ENCODE measurements at regions not wholly inside any gene's neighbourhood (a gene's known extent, or its start where the extent isn't known, plus 50 kb on each side); places are given as distances from the start of the nearest gene placed in this dataset.

- no peak for TF ChIP-seq RARB (CRISPR knock-in tag; IDR thresholded peaks at IDR 0.05)
- no peak for TF ChIP-seq HDAC2 (IDR thresholded peaks at IDR 0.05)
- TF ChIP-seq CHD2 (IDR thresholded peaks at IDR 0.05; ENCODE audit: low read length, partially characterized antibody) = no peak
- no peak for TF ChIP-seq EHMT2 (IDR thresholded peaks at IDR 0.05; ENCODE audit: low read depth)
- no peak for TF ChIP-seq RCOR1 (IDR thresholded peaks at IDR 0.05; ENCODE audit: low read depth, low read length)
- no peak for TF ChIP-seq GATA3 (IDR thresholded peaks at IDR 0.05; ENCODE audit: borderline replicate concordance)
- no peak for TF ChIP-seq TFCP2L1 (CRISPR knock-in tag; IDR thresholded peaks at IDR 0.05)
Observed at GRCh38 chr2:21330786-21331391, 207.1 kb downstream of the TDRD15 start (continued).

- no peaks in the 10 kb centered on the region for H3K9me3 ChIP-seq
- no peak for FAIRE-seq
- ATAC-seq = no peak
- no peak overlapping the region for H3K27ac ChIP-seq
- no peak overlapping the region for H3K4me2 ChIP-seq
- under 1% methylated on average over 3 of the region's 3 CpGs for WGBS (ENCODE audit: missing lambda C conversion rate)
- no peaks in the 10 kb centered on the region for H3K4me1 ChIP-seq
- ChIA-PET CTCF (interaction anchor here (0.6 kb wide), 1 partner anchor 170 kb away, joined by 3 read pairs; no protein-coding TSS in a partner anchor), POLR2A (no interaction called here)
- H3K4me3 ChIP-seq = no peak overlapping the region
- TF ChIP-seq FOSB (CRISPR knock-in tag; IDR thresholded peaks at IDR 0.05) = no peak
- no peak for TF ChIP-seq BHLHE40 (IDR thresholded peaks at IDR 0.05; ENCODE audit: low read depth, low read length)
- no peak for TF ChIP-seq KDM1A (IDR thresholded peaks at IDR 0.05; ENCODE audit: low read depth)
- TF ChIP-seq TFCP2L1 (CRISPR knock-in tag; IDR thresholded peaks at IDR 0.05) = no peak
- no peak for DNase-seq (ENCODE audit: low read depth in 1 of 2, low spot score in 1 of 2)
Observed at GRCh38 chr2:21331625-21332370, 208.0 kb downstream of the TDRD15 start.

- WGBS (ENCODE audit: missing lambda C conversion rate) = 8% methylated on average over 5 of the region's 5 CpGs
- Histone ChIP-seq H3K4me2 (no peak overlapping the region), H3K27ac (no peak overlapping the region), H3K4me3 (no peak overlapping the region), H3K9me3 (no peaks in the 10 kb centered on the region), H3K4me1 (no peaks in the 10 kb centered on the region)
- ChIA-PET CTCF (interaction anchor here (0.6 to 1.1 kb wide), 3 partner anchors 16 to 1617 kb away, joined by 3 to 4 read pairs (median 3); no protein-coding TSS in a partner anchor), POLR2A (no interaction called here)
- FAIRE-seq (no peak), DNase-seq (ENCODE audit: low read depth in 1 of 2, low spot score in 1 of 2) (no peak), ATAC-seq (no peak)
- TF ChIP-seq JUN (IDR thresholded peaks at IDR 0.05) (no peak), MYC (IDR thresholded peaks at IDR 0.05; ENCODE audit: borderline replicate concordance, low read length) (no peak), REST (IDR thresholded peaks at IDR 0.05) (no peak), HEYL (CRISPR knock-in tag; IDR thresholded peaks at IDR 0.05) (no peak), CHD4 (IDR thresholded peaks at IDR 0.05; ENCODE audit: borderline replicate concordance) (no peak), POLR2A (IDR thresholded peaks at IDR 0.05; ENCODE audit: low read length) (no peak), FOXS1 (CRISPR knock-in tag; IDR thresholded peaks at IDR 0.05) (no peak), EHF (CRISPR knock-in tag; IDR thresholded peaks at IDR 0.05) (no peak), NFE2L2 (conservative IDR thresholded peaks at IDR 0.05; ENCODE audit: low read length) (no peak), KDM5A (IDR thresholded peaks at IDR 0.05) (no peak)
Observed at GRCh38 chr2:21332993-21333625, 209.3 kb downstream of the TDRD15 start.
